ENCODE measurements at regions not wholly inside any gene's neighbourhood (a gene's known extent, or its start where the extent isn't known, plus 50 kb on each side); places are given as distances from the start of the nearest gene placed in this dataset.

DNA sequence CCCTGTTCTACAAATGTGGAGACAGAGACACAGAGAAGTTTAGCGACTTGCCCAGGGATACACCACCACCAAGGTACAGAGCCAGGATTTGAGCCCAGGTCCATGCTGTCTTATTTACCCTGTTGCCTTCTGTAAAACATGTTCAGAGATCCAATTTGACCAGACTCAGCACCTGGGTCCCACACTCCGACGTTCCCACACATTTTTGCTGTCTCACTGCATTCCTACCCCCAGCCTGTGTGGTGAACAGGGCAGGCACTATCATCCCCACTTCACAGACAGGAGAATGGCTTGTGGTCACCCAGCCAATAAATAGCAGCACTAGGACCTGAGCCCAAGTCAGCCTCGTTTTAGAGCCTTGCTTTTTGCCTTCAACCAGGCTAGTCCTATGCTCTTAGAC, 102.8 kb downstream of the PJA1 start:
- TF ChIP-seq ZNF274 (IDR thresholded peaks at IDR 0.05; ENCODE audit: low read length), result no peak
- no peak for TF ChIP-seq ZNF274 (tag by site-specific recombination; IDR thresholded peaks at IDR 0.05; ENCODE audit: borderline replicate concordance)
- TF ChIP-seq, protein P1, sequence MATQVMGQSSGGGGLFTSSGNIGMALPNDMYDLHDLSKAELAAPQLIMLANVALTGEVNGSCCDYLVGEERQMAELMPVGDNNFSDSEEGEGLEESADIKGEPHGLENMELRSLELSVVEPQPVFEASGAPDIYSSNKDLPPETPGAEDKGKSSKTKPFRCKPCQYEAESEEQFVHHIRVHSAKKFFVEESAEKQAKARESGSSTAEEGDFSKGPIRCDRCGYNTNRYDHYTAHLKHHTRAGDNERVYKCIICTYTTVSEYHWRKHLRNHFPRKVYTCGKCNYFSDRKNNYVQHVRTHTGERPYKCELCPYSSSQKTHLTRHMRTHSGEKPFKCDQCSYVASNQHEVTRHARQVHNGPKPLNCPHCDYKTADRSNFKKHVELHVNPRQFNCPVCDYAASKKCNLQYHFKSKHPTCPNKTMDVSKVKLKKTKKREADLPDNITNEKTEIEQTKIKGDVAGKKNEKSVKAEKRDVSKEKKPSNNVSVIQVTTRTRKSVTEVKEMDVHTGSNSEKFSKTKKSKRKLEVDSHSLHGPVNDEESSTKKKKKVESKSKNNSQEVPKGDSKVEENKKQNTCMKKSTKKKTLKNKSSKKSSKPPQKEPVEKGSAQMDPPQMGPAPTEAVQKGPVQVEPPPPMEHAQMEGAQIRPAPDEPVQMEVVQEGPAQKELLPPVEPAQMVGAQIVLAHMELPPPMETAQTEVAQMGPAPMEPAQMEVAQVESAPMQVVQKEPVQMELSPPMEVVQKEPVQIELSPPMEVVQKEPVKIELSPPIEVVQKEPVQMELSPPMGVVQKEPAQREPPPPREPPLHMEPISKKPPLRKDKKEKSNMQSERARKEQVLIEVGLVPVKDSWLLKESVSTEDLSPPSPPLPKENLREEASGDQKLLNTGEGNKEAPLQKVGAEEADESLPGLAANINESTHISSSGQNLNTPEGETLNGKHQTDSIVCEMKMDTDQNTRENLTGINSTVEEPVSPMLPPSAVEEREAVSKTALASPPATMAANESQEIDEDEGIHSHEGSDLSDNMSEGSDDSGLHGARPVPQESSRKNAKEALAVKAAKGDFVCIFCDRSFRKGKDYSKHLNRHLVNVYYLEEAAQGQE (tag by site-specific recombination; IDR thresholded peaks at IDR 0.05), result no peak
- TF ChIP-seq, protein P2, sequence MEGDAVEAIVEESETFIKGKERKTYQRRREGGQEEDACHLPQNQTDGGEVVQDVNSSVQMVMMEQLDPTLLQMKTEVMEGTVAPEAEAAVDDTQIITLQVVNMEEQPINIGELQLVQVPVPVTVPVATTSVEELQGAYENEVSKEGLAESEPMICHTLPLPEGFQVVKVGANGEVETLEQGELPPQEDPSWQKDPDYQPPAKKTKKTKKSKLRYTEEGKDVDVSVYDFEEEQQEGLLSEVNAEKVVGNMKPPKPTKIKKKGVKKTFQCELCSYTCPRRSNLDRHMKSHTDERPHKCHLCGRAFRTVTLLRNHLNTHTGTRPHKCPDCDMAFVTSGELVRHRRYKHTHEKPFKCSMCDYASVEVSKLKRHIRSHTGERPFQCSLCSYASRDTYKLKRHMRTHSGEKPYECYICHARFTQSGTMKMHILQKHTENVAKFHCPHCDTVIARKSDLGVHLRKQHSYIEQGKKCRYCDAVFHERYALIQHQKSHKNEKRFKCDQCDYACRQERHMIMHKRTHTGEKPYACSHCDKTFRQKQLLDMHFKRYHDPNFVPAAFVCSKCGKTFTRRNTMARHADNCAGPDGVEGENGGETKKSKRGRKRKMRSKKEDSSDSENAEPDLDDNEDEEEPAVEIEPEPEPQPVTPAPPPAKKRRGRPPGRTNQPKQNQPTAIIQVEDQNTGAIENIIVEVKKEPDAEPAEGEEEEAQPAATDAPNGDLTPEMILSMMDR (tag by site-specific recombination; IDR thresholded peaks at IDR 0.05), result no peak
- no peak for TF ChIP-seq ZNF707 (tag by site-specific recombination; IDR thresholded peaks at IDR 0.05)
- TF ChIP-seq ZNF174 (tag by site-specific recombination; IDR thresholded peaks at IDR 0.05), result no peak
- TF ChIP-seq, protein P3, sequence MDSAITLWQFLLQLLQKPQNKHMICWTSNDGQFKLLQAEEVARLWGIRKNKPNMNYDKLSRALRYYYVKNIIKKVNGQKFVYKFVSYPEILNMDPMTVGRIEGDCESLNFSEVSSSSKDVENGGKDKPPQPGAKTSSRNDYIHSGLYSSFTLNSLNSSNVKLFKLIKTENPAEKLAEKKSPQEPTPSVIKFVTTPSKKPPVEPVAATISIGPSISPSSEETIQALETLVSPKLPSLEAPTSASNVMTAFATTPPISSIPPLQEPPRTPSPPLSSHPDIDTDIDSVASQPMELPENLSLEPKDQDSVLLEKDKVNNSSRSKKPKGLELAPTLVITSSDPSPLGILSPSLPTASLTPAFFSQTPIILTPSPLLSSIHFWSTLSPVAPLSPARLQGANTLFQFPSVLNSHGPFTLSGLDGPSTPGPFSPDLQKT (IDR thresholded peaks at IDR 0.05; ENCODE audit: borderline replicate concordance, low read depth, low read length), result no peak
- TF ChIP-seq ZNF248 (tag by site-specific recombination; IDR thresholded peaks at IDR 0.05), result no peak

All from HEK293 (cell line).